ENCODE measurements at regions not wholly inside any gene's neighbourhood (a gene's known extent, or its start where the extent isn't known, plus 50 kb on each side); places are given as distances from the start of the nearest gene placed in this dataset.

GRCh38 chr11:110929129-110929528 lies 216.9 kb upstream of the ARHGAP20 start:
- no peak overlapping the region for H3K27ac ChIP-seq (ENCODE audit: extremely low read depth, low read depth, low read length)
- no peak overlapping the region for H3K4me3 ChIP-seq (ENCODE audit: low read depth, low read length)
- H3K4me1 ChIP-seq (ENCODE audit: control insufficient read depth, insufficient read depth, low read length): no peaks in the 10 kb centered on the region
- H3K36me3 ChIP-seq (ENCODE audit: control insufficient read depth in 2 of 2, insufficient read depth in 1 of 2, low read length in 2 of 2): no peaks in the 10 kb centered on the region
- H3K9me3 ChIP-seq (ENCODE audit: control insufficient read depth, insufficient read depth, low read depth, low read length): no peaks in the 10 kb centered on the region
- CTCF ChIA-PET: no interaction called here
- POLR2A ChIA-PET: no interaction called here
- no peak for TF ChIP-seq ZNF416 (tag by site-specific recombination; IDR thresholded peaks at IDR 0.05)
- TF ChIP-seq, protein P1, sequence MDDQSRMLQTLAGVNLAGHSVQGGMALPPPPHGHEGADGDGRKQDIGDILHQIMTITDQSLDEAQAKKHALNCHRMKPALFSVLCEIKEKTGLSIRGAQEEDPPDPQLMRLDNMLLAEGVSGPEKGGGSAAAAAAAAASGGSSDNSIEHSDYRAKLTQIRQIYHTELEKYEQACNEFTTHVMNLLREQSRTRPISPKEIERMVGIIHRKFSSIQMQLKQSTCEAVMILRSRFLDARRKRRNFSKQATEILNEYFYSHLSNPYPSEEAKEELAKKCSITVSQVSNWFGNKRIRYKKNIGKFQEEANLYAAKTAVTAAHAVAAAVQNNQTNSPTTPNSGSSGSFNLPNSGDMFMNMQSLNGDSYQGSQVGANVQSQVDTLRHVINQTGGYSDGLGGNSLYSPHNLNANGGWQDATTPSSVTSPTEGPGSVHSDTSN (CRISPR knock-in tag; IDR thresholded peaks at IDR 0.05): no peak
- TF ChIP-seq ZBTB20 (tag by site-specific recombination; IDR thresholded peaks at IDR 0.05): no peak
- no peak for TF ChIP-seq KLF8 (tag by site-specific recombination; IDR thresholded peaks at IDR 0.05)
- TF ChIP-seq KLF9 (tag by site-specific recombination; IDR thresholded peaks at IDR 0.05; ENCODE audit: low read depth): no peak
- no peak for TF ChIP-seq ZNF843 (tag by site-specific recombination; IDR thresholded peaks at IDR 0.05)
- no peak for TF ChIP-seq REPIN1 (tag by site-specific recombination; IDR thresholded peaks at IDR 0.05; ENCODE audit: low read depth)
- TF ChIP-seq ZNF157 (tag by site-specific recombination; IDR thresholded peaks at IDR 0.05): no peak
- TF ChIP-seq TRIM28 (IDR thresholded peaks at IDR 0.05; ENCODE audit: borderline replicate concordance, low read length): no peak
- TF ChIP-seq ZNF324 (tag by site-specific recombination; IDR thresholded peaks at IDR 0.05): no peak
- no peak for TF ChIP-seq ZNF19 (tag by site-specific recombination; IDR thresholded peaks at IDR 0.05; ENCODE audit: low read depth)
- TF ChIP-seq ZNF223 (tag by site-specific recombination; IDR thresholded peaks at IDR 0.05): no peak
- TF ChIP-seq GLI2 (tag by site-specific recombination; IDR thresholded peaks at IDR 0.05; ENCODE audit: borderline replicate concordance, low read depth): no peak
- no peak for TF ChIP-seq ZBTB7A (tag by site-specific recombination; IDR thresholded peaks at IDR 0.05; ENCODE audit: low read depth)
- no peak for TF ChIP-seq ZNF513 (tag by site-specific recombination; IDR thresholded peaks at IDR 0.05)
- TF ChIP-seq ZEB2 (tag by site-specific recombination; IDR thresholded peaks at IDR 0.05): no peak
- TF ChIP-seq, protein P2, sequence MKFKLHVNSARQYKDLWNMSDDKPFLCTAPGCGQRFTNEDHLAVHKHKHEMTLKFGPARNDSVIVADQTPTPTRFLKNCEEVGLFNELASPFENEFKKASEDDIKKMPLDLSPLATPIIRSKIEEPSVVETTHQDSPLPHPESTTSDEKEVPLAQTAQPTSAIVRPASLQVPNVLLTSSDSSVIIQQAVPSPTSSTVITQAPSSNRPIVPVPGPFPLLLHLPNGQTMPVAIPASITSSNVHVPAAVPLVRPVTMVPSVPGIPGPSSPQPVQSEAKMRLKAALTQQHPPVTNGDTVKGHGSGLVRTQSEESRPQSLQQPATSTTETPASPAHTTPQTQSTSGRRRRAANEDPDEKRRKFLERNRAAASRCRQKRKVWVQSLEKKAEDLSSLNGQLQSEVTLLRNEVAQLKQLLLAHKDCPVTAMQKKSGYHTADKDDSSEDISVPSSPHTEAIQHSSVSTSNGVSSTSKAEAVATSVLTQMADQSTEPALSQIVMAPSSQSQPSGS (tag by site-specific recombination; IDR thresholded peaks at IDR 0.05; ENCODE audit: low read depth): no peak
- TF ChIP-seq ZNF629 (tag by site-specific recombination; IDR thresholded peaks at IDR 0.05): no peak
- no peak for TF ChIP-seq ZNF792 (tag by site-specific recombination; IDR thresholded peaks at IDR 0.05)
- TF ChIP-seq ZNF239 (tag by site-specific recombination; IDR thresholded peaks at IDR 0.05): no peak

- TF ChIP-seq, protein P3, sequence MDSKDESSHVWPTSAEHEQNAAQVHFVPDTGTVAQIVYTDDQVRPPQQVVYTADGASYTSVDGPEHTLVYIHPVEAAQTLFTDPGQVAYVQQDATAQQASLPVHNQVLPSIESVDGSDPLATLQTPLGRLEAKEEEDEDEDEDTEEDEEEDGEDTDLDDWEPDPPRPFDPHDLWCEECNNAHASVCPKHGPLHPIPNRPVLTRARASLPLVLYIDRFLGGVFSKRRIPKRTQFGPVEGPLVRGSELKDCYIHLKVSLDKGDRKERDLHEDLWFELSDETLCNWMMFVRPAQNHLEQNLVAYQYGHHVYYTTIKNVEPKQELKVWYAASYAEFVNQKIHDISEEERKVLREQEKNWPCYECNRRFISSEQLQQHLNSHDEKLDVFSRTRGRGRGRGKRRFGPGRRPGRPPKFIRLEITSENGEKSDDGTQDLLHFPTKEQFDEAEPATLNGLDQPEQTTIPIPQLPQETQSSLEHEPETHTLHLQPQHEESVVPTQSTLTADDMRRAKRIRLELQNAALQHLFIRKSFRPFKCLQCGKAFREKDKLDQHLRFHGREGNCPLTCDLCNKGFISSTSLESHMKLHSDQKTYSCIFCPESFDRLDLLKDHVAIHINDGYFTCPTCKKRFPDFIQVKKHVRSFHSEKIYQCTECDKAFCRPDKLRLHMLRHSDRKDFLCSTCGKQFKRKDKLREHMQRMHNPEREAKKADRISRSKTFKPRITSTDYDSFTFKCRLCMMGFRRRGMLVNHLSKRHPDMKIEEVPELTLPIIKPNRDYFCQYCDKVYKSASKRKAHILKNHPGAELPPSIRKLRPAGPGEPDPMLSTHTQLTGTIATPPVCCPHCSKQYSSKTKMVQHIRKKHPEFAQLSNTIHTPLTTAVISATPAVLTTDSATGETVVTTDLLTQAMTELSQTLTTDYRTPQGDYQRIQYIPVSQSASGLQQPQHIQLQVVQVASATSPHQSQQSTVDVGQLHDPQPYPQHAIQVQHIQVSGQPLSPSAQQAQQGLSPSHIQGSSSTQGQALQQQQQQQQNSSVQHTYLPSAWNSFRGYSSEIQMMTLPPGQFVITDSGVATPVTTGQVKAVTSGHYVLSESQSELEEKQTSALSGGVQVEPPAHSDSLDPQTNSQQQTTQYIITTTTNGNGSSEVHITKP (tag by site-specific recombination; IDR thresholded peaks at IDR 0.05): peak; percentile 35; the same call in 1 of the 2 replicates
- TF ChIP-seq ZNF473 (tag by site-specific recombination; IDR thresholded peaks at IDR 0.05): no peak
- no peaks in the 10 kb centered on the region for H3K4me1 ChIP-seq (ENCODE audit: control insufficient read depth, insufficient read depth, low read length)
- ChIA-PET POLR2A (no interaction called here), CTCF (interaction anchor here (0.6 kb wide), 1 partner anchor 159 kb away, joined by 3 read pairs; no protein-coding TSS in a partner anchor)
- H3K27ac ChIP-seq (ENCODE audit: extremely low read depth, low read depth, low read length): no peak overlapping the region
- H3K9me3 ChIP-seq (ENCODE audit: control insufficient read depth, insufficient read depth, low read depth, low read length): no peaks in the 10 kb centered on the region
- no peak overlapping the region for H3K4me3 ChIP-seq (ENCODE audit: low read depth, low read length)
- no peaks in the 10 kb centered on the region for H3K36me3 ChIP-seq (ENCODE audit: control insufficient read depth in 2 of 2, insufficient read depth in 1 of 2, low read length in 2 of 2)
Observed at GRCh38 chr11:110928391-110928790, 216.2 kb upstream of the ARHGAP20 start.
